ENCODE measurements at regions not wholly inside any gene's neighbourhood (a gene's known extent, or its start where the extent isn't known, plus 50 kb on each side); places are given as distances from the start of the nearest gene placed in this dataset.

- no peaks in the 10 kb centered on the region for H4K20me1 ChIP-seq (ENCODE audit: insufficient read depth)
- no peak overlapping the region for H3K9ac ChIP-seq (ENCODE audit: low read length)
- no peaks in the 10 kb centered on the region for H3K9me3 ChIP-seq (ENCODE audit: low read length)
- H3K4me3 ChIP-seq (ENCODE audit: low read length): no peak overlapping the region
- no peaks in the 10 kb centered on the region for H3K36me3 ChIP-seq (ENCODE audit: insufficient read depth, low read length)
- H3K27me3 ChIP-seq (ENCODE audit: insufficient read depth, low read depth, low read length): no peaks in the 10 kb centered on the region
- H3K9me2 ChIP-seq (ENCODE audit: insufficient read depth, low read length): no peaks in the 10 kb centered on the region
- H3K27ac ChIP-seq (ENCODE audit: low read length): no peak overlapping the region
- TF ChIP-seq POLR2AphosphoS5 (IDR thresholded peaks at IDR 0.05): no peak
- no peak for TF ChIP-seq EZH2 (IDR thresholded peaks at IDR 0.05; ENCODE audit: borderline replicate concordance, insufficient read depth, low read length, poor library complexity, severe bottlenecking)
- TF ChIP-seq MXI1 (conservative IDR thresholded peaks at IDR 0.05; ENCODE audit: poor library complexity, severe bottlenecking): no peak
- TF ChIP-seq SMC3 (conservative IDR thresholded peaks at IDR 0.05; ENCODE audit: poor library complexity): no peak
- TF ChIP-seq CTCF (IDR thresholded peaks at IDR 0.05; ENCODE audit: poor library complexity, severe bottlenecking): no peak
- TF ChIP-seq, protein P1, sequence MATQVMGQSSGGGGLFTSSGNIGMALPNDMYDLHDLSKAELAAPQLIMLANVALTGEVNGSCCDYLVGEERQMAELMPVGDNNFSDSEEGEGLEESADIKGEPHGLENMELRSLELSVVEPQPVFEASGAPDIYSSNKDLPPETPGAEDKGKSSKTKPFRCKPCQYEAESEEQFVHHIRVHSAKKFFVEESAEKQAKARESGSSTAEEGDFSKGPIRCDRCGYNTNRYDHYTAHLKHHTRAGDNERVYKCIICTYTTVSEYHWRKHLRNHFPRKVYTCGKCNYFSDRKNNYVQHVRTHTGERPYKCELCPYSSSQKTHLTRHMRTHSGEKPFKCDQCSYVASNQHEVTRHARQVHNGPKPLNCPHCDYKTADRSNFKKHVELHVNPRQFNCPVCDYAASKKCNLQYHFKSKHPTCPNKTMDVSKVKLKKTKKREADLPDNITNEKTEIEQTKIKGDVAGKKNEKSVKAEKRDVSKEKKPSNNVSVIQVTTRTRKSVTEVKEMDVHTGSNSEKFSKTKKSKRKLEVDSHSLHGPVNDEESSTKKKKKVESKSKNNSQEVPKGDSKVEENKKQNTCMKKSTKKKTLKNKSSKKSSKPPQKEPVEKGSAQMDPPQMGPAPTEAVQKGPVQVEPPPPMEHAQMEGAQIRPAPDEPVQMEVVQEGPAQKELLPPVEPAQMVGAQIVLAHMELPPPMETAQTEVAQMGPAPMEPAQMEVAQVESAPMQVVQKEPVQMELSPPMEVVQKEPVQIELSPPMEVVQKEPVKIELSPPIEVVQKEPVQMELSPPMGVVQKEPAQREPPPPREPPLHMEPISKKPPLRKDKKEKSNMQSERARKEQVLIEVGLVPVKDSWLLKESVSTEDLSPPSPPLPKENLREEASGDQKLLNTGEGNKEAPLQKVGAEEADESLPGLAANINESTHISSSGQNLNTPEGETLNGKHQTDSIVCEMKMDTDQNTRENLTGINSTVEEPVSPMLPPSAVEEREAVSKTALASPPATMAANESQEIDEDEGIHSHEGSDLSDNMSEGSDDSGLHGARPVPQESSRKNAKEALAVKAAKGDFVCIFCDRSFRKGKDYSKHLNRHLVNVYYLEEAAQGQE (IDR thresholded peaks at IDR 0.05; ENCODE audit: borderline replicate concordance): no peak
- no peak for TF ChIP-seq RAD21 (conservative IDR thresholded peaks at IDR 0.05)
- no peak for TF ChIP-seq EP300 (conservative IDR thresholded peaks at IDR 0.05; ENCODE audit: poor library complexity, severe bottlenecking)
- no peak for TF ChIP-seq TAF1 (IDR thresholded peaks at IDR 0.05; ENCODE audit: low read depth)
- H3K79me2 ChIP-seq (replicated peaks; ENCODE audit: insufficient read depth, low read length): no peaks in the 10 kb centered on the region
- H2AFZ ChIP-seq (ENCODE audit: low read depth, low read length): no peak overlapping the region
- no peaks in the 10 kb centered on the region for H3F3A ChIP-seq (ENCODE audit: insufficient read depth, low read length, poor library complexity, severe bottlenecking)
- H3K4me2 ChIP-seq (ENCODE audit: low read length): no peak overlapping the region
Measured at GRCh38 chr14:27917896-27918295, 848.7 kb upstream of the FOXG1 start.

DNA sequence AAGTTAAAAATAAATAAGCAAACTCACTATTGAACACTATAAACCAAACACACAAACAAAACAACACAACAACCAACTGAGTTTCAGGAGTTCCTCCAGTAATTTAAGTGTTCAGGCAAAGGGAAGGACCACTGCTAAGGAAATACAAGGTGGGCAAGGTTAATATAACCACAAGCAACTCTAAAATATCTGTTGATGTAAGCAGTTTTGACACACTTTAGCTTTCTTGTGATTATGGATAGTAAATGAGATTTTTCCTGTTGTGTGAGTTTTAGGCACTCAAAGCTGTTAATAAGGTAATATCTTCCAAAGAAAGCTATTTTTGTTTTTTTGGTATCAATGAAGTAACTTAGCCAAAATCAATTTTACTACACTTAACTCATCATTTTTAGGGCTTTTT lies 839.1 kb upstream of the FOXG1 start:
- Histone ChIP-seq H3K27ac (ENCODE audit: low read length) (peak overlapping the region; percentile 78), H2AFZ (ENCODE audit: low read depth, low read length) (no peak overlapping the region), H3K36me3 (ENCODE audit: insufficient read depth, low read length) (no peaks in the 10 kb centered on the region), H3K4me3 (ENCODE audit: low read length) (no peak overlapping the region), H3F3A (ENCODE audit: insufficient read depth, low read length, poor library complexity, severe bottlenecking) (no peaks in the 10 kb centered on the region), H3K27me3 (ENCODE audit: insufficient read depth, low read depth, low read length) (no peaks in the 10 kb centered on the region), H3K4me2 (ENCODE audit: low read length) (no peak overlapping the region), H3K9me2 (ENCODE audit: insufficient read depth, low read length) (no peaks in the 10 kb centered on the region), H3K9me3 (ENCODE audit: low read length) (no peaks in the 10 kb centered on the region), H3K79me2 (replicated peaks; ENCODE audit: insufficient read depth, low read length) (no peaks in the 10 kb centered on the region), H4K20me1 (ENCODE audit: insufficient read depth) (no peaks in the 10 kb centered on the region), H3K9ac (ENCODE audit: low read length) (no peak overlapping the region)
- TF ChIP-seq CTCF (IDR thresholded peaks at IDR 0.05; ENCODE audit: poor library complexity, severe bottlenecking) (no peak), TAF1 (IDR thresholded peaks at IDR 0.05; ENCODE audit: low read depth) (no peak), POLR2AphosphoS5 (IDR thresholded peaks at IDR 0.05) (no peak), MXI1 (conservative IDR thresholded peaks at IDR 0.05; ENCODE audit: poor library complexity, severe bottlenecking) (no peak), EP300 (conservative IDR thresholded peaks at IDR 0.05; ENCODE audit: poor library complexity, severe bottlenecking) (no peak), EZH2 (IDR thresholded peaks at IDR 0.05; ENCODE audit: borderline replicate concordance, insufficient read depth, low read length, poor library complexity, severe bottlenecking) (no peak), SMC3 (conservative IDR thresholded peaks at IDR 0.05; ENCODE audit: poor library complexity) (no peak), RAD21 (conservative IDR thresholded peaks at IDR 0.05) (no peak)
- TF ChIP-seq, protein P1 (IDR thresholded peaks at IDR 0.05; ENCODE audit: borderline replicate concordance): no peak
